CD8-positive, alpha-beta memory T cell (primary cell): ENCODE measurements at regions not wholly inside any gene's neighbourhood (a gene's known extent, or its start where the extent isn't known, plus 50 kb on each side); places are given as distances from the start of the nearest gene placed in this dataset.

ENCODE experiments used
- CTCF ChIA-PET: fragments of 350-600 bp; sonication (Branson Sonifier 250); formaldehyde crosslinking; loops from one replicate; lab custom pipeline; 2021; ENCODE audit warnings: antibody characterized with exemption; lab: Charles Lee
- POLR2A ChIA-PET: fragments of 350-600 bp; sonication (Branson Sonifier 250); formaldehyde crosslinking; loops from one replicate; lab custom pipeline; 2021; ENCODE audit warnings: antibody characterized with exemption; lab: Charles Lee
- DNase-seq, 5 donors: peaks; one replicate each; pipeline versions ENCODE4 v3.0.0 to v3.0.0-alpha.2; 2020 to 2022; ENCODE audit warnings: mixed read lengths in 1 of 5
- H3K27ac ChIP-seq: one replicate; pipeline ENCODE4 v1.7.0; 2013; ENCODE audit warnings: low read depth, mild to moderate bottlenecking, low read length, moderate library complexity
- H3K27me3 ChIP-seq: 2 replicates; pipeline ENCODE4 v1.7.0; 2013; ENCODE audit warnings: low read length, mild to moderate bottlenecking; ENCODE audit not compliant: insufficient read depth, poor library complexity, severe bottlenecking
- H3K36me3 ChIP-seq: 2 replicates; pipeline ENCODE4 v1.7.0; 2013; ENCODE audit warnings: mild to moderate bottlenecking, low read length, moderate library complexity; ENCODE audit not compliant: insufficient read depth
- H3K4me1 ChIP-seq: 2 replicates; pipeline ENCODE4 v1.7.0; 2013; ENCODE audit warnings: mild to moderate bottlenecking, low read length, moderate library complexity; ENCODE audit not compliant: insufficient read depth
- H3K4me3 ChIP-seq: 2 replicates; pipeline ENCODE4 v1.7.0; 2013; ENCODE audit warnings: mild to moderate bottlenecking, low read length
- H3K9me3 ChIP-seq: 2 replicates; pipeline ENCODE4 v1.7.0; 2013; ENCODE audit warnings: mild to moderate bottlenecking, low read length
- H3K27ac Mint-ChIP-seq, 8 donors: one replicate each; pipeline ENCODE4 v1.8.0; 2020 to 2021; ENCODE audit warnings: mixed read lengths in 8 of 8, mild to moderate bottlenecking in 6 of 8, inconsistent platforms in 3 of 8, moderate library complexity in 3 of 8
- H3K27me3 Mint-ChIP-seq, 2 donors: one replicate each; pipeline ENCODE4 v1.8.0; 2020 to 2021; ENCODE audit warnings: mixed read lengths in 2 of 2, mild to moderate bottlenecking in 1 of 2, moderate library complexity in 1 of 2
- H3K36me3 Mint-ChIP-seq, 3 donors: one replicate each; pipeline ENCODE4 v1.8.0; 2020 to 2021; ENCODE audit warnings: mixed read lengths in 3 of 3, inconsistent platforms in 1 of 3, mild to moderate bottlenecking in 1 of 3
- H3K4me1 Mint-ChIP-seq, 3 donors: one replicate each; pipeline ENCODE4 v1.8.0; 2020 to 2021; ENCODE audit warnings: mixed read lengths in 3 of 3, inconsistent platforms in 1 of 3, mild to moderate bottlenecking in 1 of 3
- H3K4me3 Mint-ChIP-seq, 7 donors: one replicate each; pipeline ENCODE4 v1.8.0; 2020 to 2021; ENCODE audit warnings: mixed read lengths in 7 of 7, mild to moderate bottlenecking in 6 of 7, moderate library complexity in 4 of 7, inconsistent platforms in 2 of 7
- H3K9me3 Mint-ChIP-seq, 5 donors: one replicate each; pipeline ENCODE4 v1.8.0; 2020 to 2022; ENCODE audit warnings: mixed read lengths in 5 of 5, mild to moderate bottlenecking in 3 of 5, moderate library complexity in 2 of 5, inconsistent platforms in 1 of 5

GRCh38 chr12:97375310-97375709 is 87.3 kb upstream of the RMST start:
- Histone ChIP-seq H3K9me3 (no peaks in the 10 kb centered on the region), H3K4me1 (no peaks in the 10 kb centered on the region), H3K27ac (no peak overlapping the region), H3K36me3 (no peaks in the 10 kb centered on the region), H3K4me3 (no peak overlapping the region), H3K27me3 (no peaks in the 10 kb centered on the region)
- Mint-ChIP-seq H3K36me3 (no peaks in the 10 kb centered on the region), H3K4me3 (no peak overlapping the region), H3K9me3 (peaks cover 0 to 3% (median 0%) of the 10 kb centered on the region in 5 donors), H3K27ac (no peak overlapping the region), H3K4me1 (no peaks in the 10 kb centered on the region), H3K27me3 (no peaks in the 10 kb centered on the region)
- no peak for DNase-seq
- ChIA-PET CTCF (no interaction called here), POLR2A (no interaction called here)

- H3K36me3 ChIP-seq, result no peaks in the 10 kb centered on the region
- no peak overlapping the region for H3K4me3 Mint-ChIP-seq
- CTCF ChIA-PET, result no interaction called here
Observed at GRCh38 chr12:97380440-97380839, 82.2 kb upstream of the RMST start.

GRCh38 chr12:97385121-97385520 is 77.5 kb upstream of the RMST start:
- Histone ChIP-seq H3K27me3 (no peaks in the 10 kb centered on the region), H3K9me3 (no peaks in the 10 kb centered on the region), H3K27ac (no peak overlapping the region), H3K36me3 (no peaks in the 10 kb centered on the region), H3K4me3 (no peak overlapping the region), H3K4me1 (no peaks in the 10 kb centered on the region)
- no peak overlapping the region for H3K27ac Mint-ChIP-seq
- ChIA-PET POLR2A (no interaction called here), CTCF (no interaction called here)
- no peak for DNase-seq
- H3K4me1 Mint-ChIP-seq, result no peaks in the 10 kb centered on the region
- no peaks in the 10 kb centered on the region for H3K9me3 Mint-ChIP-seq
- no peaks in the 10 kb centered on the region for H3K36me3 Mint-ChIP-seq
- H3K4me3 Mint-ChIP-seq, result no peak overlapping the region
- peaks cover 0 to 4% of the 10 kb centered on the region in 2 donors for H3K27me3 Mint-ChIP-seq

More at GRCh38 chr12:97380440-97380839, 82.2 kb upstream of the RMST start:
- peaks cover 0 to 3% (median 0%) of the 10 kb centered on the region in 5 donors for H3K9me3 Mint-ChIP-seq
- POLR2A ChIA-PET, result no interaction called here
- DNase-seq, result no peak
- no peaks in the 10 kb centered on the region for H3K4me1 Mint-ChIP-seq
- Histone ChIP-seq H3K27me3 (no peaks in the 10 kb centered on the region), H3K27ac (no peak overlapping the region), H3K4me3 (no peak overlapping the region), H3K9me3 (no peaks in the 10 kb centered on the region), H3K4me1 (no peaks in the 10 kb centered on the region)
- no peak overlapping the region for H3K27ac Mint-ChIP-seq
- peaks cover 0 to 2% of the 10 kb centered on the region in 2 donors for H3K27me3 Mint-ChIP-seq
- H3K36me3 Mint-ChIP-seq, result no peaks in the 10 kb centered on the region

- H3K4me1 ChIP-seq, result no peaks in the 10 kb centered on the region
- no peaks in the 10 kb centered on the region for H3K4me1 Mint-ChIP-seq
- CTCF ChIA-PET, result no interaction called here
- no peak overlapping the region for H3K27ac Mint-ChIP-seq
- H3K36me3 ChIP-seq, result no peaks in the 10 kb centered on the region
- H3K27me3 Mint-ChIP-seq, result peaks cover 0 to 4% of the 10 kb centered on the region in 2 donors
- POLR2A ChIA-PET, result no interaction called here
- H3K4me3 Mint-ChIP-seq, result no peak overlapping the region
- no peak for DNase-seq
- H3K4me3 ChIP-seq, result no peak overlapping the region
- H3K27me3 ChIP-seq, result no peaks in the 10 kb centered on the region
- H3K36me3 Mint-ChIP-seq, result no peaks in the 10 kb centered on the region
- H3K9me3 ChIP-seq, result no peaks in the 10 kb centered on the region
- no peak overlapping the region for H3K27ac ChIP-seq
- no peaks in the 10 kb centered on the region for H3K9me3 Mint-ChIP-seq
Observed at GRCh38 chr12:97386133-97386581, 76.4 kb upstream of the RMST start.

- no peaks in the 10 kb centered on the region for H3K27me3 ChIP-seq
- H3K36me3 ChIP-seq, result no peaks in the 10 kb centered on the region
- H3K4me3 Mint-ChIP-seq, result no peak overlapping the region
- no peaks in the 10 kb centered on the region for H3K4me1 Mint-ChIP-seq
- H3K27me3 Mint-ChIP-seq, result peaks cover 0 to 4% of the 10 kb centered on the region in 2 donors
- H3K4me3 ChIP-seq, result no peak overlapping the region
- no peak overlapping the region for H3K27ac Mint-ChIP-seq
- H3K4me1 ChIP-seq, result no peaks in the 10 kb centered on the region
- ChIA-PET CTCF (no interaction called here), POLR2A (no interaction called here)
- DNase-seq, result no peak
- H3K9me3 ChIP-seq, result no peaks in the 10 kb centered on the region
- no peak overlapping the region for H3K27ac ChIP-seq
- no peaks in the 10 kb centered on the region for H3K9me3 Mint-ChIP-seq
- H3K36me3 Mint-ChIP-seq, result no peaks in the 10 kb centered on the region
Observed at GRCh38 chr12:97387844-97388243, 74.8 kb upstream of the RMST start.

GRCh38 chr12:97394657-97395056 is 67.9 kb upstream of the RMST start:
- Mint-ChIP-seq H3K36me3 (no peaks in the 10 kb centered on the region), H3K27me3 (peaks cover 0 to 4% of the 10 kb centered on the region in 2 donors), H3K4me3 (no peak overlapping the region), H3K9me3 (no peaks in the 10 kb centered on the region), H3K4me1 (no peaks in the 10 kb centered on the region), H3K27ac (no peak overlapping the region)
- Histone ChIP-seq H3K27ac (no peak overlapping the region), H3K9me3 (no peaks in the 10 kb centered on the region), H3K4me1 (no peaks in the 10 kb centered on the region), H3K4me3 (no peak overlapping the region), H3K36me3 (no peaks in the 10 kb centered on the region), H3K27me3 (no peaks in the 10 kb centered on the region)
- ChIA-PET POLR2A (no interaction called here), CTCF (no interaction called here)
- DNase-seq, result no peak

- Histone ChIP-seq H3K36me3 (no peaks in the 10 kb centered on the region), H3K4me3 (no peak overlapping the region), H3K4me1 (no peaks in the 10 kb centered on the region), H3K27ac (no peak overlapping the region), H3K9me3 (no peaks in the 10 kb centered on the region), H3K27me3 (no peaks in the 10 kb centered on the region)
- H3K4me1 Mint-ChIP-seq, result no peaks in the 10 kb centered on the region
- no peak overlapping the region for H3K27ac Mint-ChIP-seq
- DNase-seq, result no peak
- ChIA-PET CTCF (no interaction called here), POLR2A (no interaction called here)
- no peak overlapping the region for H3K4me3 Mint-ChIP-seq
- peaks cover 0 to 4% of the 10 kb centered on the region in 2 donors for H3K27me3 Mint-ChIP-seq
- no peaks in the 10 kb centered on the region for H3K9me3 Mint-ChIP-seq
- H3K36me3 Mint-ChIP-seq, result no peaks in the 10 kb centered on the region
Observed at GRCh38 chr12:97397008-97397407, 65.6 kb upstream of the RMST start.

GRCh38 chr12:97398704-97399103 is 63.9 kb upstream of the RMST start:
- Histone ChIP-seq H3K36me3 (no peaks in the 10 kb centered on the region), H3K27ac (no peak overlapping the region), H3K4me3 (no peak overlapping the region), H3K9me3 (no peaks in the 10 kb centered on the region), H3K4me1 (no peaks in the 10 kb centered on the region), H3K27me3 (no peaks in the 10 kb centered on the region)
- Mint-ChIP-seq H3K9me3 (no peaks in the 10 kb centered on the region), H3K27ac (no peak overlapping the region), H3K36me3 (no peaks in the 10 kb centered on the region), H3K4me1 (no peaks in the 10 kb centered on the region), H3K4me3 (no peak overlapping the region), H3K27me3 (peaks cover 0 to 4% of the 10 kb centered on the region in 2 donors)
- ChIA-PET POLR2A (no interaction called here), CTCF (no interaction called here)
- no peak for DNase-seq

- H3K4me1 Mint-ChIP-seq, result no peaks in the 10 kb centered on the region
- H3K36me3 ChIP-seq, result no peaks in the 10 kb centered on the region
- no peak overlapping the region for H3K27ac ChIP-seq
- H3K27me3 ChIP-seq, result no peaks in the 10 kb centered on the region
- H3K27me3 Mint-ChIP-seq, result peaks cover 0 to 2% of the 10 kb centered on the region in 2 donors
- no peak for DNase-seq
- H3K9me3 Mint-ChIP-seq, result no peaks in the 10 kb centered on the region
- no peak overlapping the region for H3K4me3 ChIP-seq
- H3K4me1 ChIP-seq, result no peaks in the 10 kb centered on the region
- ChIA-PET POLR2A (no interaction called here), CTCF (no interaction called here)
- H3K9me3 ChIP-seq, result no peaks in the 10 kb centered on the region
- no peak overlapping the region for H3K4me3 Mint-ChIP-seq
- H3K27ac Mint-ChIP-seq, result no peak overlapping the region
- H3K36me3 Mint-ChIP-seq, result no peaks in the 10 kb centered on the region
Observed at GRCh38 chr12:97404093-97404492, 58.5 kb upstream of the RMST start.
